ENCODE measurements at regions not wholly inside any gene's neighbourhood (a gene's known extent, or its start where the extent isn't known, plus 50 kb on each side); places are given as distances from the start of the nearest gene placed in this dataset.
"Not testable (repeated sequence)": the region's sequence is repeated elsewhere in the genome, so short reads cannot be mapped to it uniquely, and the experiment has no call there.

DNA sequence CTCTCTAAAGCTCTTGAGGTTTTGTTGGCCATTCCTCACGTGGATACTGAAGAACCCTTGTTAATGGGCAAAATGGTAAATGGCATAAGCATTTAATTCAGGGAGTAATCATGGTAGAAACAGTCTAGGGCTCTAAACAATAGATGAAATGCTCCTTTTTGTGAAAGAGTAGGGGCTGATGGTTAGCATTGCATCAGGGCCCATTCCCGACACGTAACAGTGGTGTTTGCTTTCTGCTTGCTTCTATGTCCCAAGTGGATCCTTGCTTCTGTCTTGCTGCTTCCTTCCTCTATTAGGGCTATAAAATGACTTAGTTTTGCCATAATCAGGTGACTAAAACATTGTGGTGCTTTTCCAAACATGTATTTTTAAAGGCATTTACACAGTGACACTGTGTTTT, 230.9 kb upstream of the AFF2 start:
- DNase-seq, result no peak

- DNase-seq, result no peak
Measured at GRCh38 chrX:148270499-148270898, 229.9 kb upstream of the AFF2 start.

- DNase-seq, result no peak
Measured at GRCh38 chrX:148271263-148271662, 229.2 kb upstream of the AFF2 start.

- no peak for DNase-seq
Measured at GRCh38 chrX:148281920-148282319, 218.5 kb upstream of the AFF2 start.

GRCh38 chrX:148282504-148282903, 217.9 kb upstream of the AFF2 start:
- no peak for DNase-seq

GRCh38 chrX:148284056-148284455, 216.4 kb upstream of the AFF2 start:
- DNase-seq, result no peak

DNA sequence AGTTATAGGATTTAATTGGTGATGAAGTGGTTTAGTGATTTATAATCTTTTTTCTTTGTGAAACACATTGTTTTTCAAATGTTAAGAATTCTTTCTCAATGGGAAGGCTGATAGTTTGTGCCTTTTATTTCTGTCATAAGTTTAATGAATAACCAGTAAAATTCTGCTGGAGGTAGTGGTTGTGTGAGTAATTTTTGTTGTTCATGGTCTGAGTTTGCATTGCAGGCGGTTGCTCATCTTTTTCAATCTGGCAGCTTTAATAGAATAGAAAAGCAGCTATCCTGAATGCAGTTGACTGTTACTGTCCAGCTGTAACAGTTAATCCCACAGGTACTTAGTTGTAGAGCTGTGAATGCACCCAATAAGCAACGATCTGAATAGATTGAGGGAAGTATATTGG, 215.6 kb upstream of the AFF2 start:
- no peak for DNase-seq

- DNase-seq, result no peak
Measured at GRCh38 chrX:148288451-148288850, 212.0 kb upstream of the AFF2 start.

DNA sequence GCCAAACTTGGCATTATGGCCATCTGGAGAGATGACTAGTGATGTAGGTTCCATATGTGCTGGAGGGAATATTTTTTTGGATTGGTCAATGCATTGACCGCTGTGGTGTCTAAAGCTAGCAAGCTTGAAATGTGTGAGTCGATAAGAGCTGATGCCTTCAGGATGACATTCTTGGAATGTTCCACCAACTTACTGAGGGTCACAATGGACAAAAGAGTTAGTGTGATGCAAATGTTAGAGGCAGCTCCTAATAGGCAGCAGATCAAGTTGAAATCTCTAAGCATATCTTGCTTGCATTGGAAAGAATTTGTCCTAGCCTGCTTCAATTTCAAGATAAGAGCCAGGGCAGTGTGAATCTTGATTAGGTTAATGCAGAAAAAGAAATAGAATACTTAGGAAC, 210.4 kb upstream of the AFF2 start:
- no peak for DNase-seq

DNA sequence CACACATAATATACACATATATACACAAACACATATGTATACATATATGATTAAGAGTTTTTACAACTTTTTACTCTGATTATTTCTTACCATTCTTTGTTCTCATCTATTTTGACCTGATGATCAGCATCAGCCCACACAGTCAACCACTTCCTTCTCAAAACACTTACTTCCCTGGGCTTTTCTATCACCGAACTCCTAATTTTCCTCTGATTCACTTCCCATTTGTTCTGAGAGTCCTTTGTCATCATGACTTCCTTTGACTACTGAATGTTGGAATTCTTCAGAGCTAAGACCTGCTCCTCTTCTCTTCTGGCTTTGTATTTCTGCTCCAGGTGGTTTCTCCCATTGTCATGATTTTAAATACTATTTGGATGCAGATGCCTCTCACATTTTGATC, 209.5 kb upstream of the AFF2 start:
- DNase-seq, result no peak

GRCh38 chrX:148298737-148299136, 201.7 kb upstream of the AFF2 start:
- no peak for DNase-seq

GRCh38 chrX:148305214-148305613, 195.2 kb upstream of the AFF2 start:
- not testable (repeated sequence) for DNase-seq

GRCh38 chrX:148309413-148309812, 191.0 kb upstream of the AFF2 start:
- DNase-seq, result no peak

DNA sequence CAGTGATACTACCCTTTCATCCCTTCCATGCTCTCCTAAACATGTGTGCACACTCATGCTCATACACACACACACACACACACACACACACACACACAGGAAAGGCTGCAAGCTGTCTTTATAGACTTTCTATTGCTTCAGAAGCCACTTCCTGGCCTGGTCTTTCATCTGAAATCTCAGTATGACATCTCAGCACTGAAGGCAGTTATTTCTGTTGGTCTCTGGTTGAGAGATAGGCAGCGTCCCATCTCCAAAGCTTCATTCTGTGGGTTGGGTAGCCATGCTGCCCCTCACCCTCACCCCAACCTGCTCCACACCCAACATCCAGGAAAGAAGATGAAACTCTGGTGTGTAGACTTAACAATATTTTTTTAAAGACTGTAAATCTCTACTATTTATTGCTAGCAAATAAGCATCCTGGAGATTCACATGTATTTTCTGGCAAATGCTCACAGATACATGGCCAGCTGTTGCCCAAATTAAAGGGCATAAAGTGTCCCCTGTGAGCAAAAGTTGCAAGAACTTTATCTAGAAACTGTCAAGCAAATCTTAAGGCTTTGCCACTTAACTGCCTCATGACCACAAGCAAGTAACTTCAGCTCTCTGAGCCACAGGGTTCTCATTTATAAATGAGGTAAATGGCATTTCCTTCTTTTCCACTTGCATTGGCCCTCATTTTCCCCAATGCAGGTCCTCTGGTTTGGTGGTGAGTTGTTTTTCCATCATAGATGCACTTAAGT, 189.8 kb upstream of the AFF2 start:
- no peak for DNase-seq

GRCh38 chrX:148311544-148311943, 188.9 kb upstream of the AFF2 start:
- no peak for DNase-seq

- DNase-seq, result no peak
Measured at GRCh38 chrX:148314876-148315275, 185.5 kb upstream of the AFF2 start.

DNA sequence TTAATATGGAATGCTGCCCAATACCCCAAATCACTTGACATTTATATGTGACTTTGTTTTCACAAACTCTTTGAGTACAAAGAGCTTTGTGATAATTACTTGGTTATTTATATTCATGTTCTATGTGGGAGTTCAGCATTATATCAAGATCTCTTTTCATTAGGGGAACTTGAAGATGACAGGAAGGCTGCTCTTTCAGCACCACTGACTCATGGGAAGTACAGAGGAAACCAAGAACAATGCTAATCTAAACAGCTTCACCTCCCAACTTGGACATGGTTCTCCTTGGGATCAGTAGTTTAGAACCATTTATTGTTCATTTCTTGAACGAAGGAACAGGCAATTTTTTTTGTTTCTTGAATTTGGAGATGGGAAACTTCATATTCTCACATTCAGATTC, 184.0 kb upstream of the AFF2 start:
- no peak for DNase-seq

GRCh38 chrX:148322906-148323305, 177.5 kb upstream of the AFF2 start:
- no peak for DNase-seq

GRCh38 chrX:148333989-148334388, 166.4 kb upstream of the AFF2 start:
- no peak for DNase-seq

GRCh38 chrX:148337873-148338272, 162.5 kb upstream of the AFF2 start:
- DNase-seq, result no peak

DNA sequence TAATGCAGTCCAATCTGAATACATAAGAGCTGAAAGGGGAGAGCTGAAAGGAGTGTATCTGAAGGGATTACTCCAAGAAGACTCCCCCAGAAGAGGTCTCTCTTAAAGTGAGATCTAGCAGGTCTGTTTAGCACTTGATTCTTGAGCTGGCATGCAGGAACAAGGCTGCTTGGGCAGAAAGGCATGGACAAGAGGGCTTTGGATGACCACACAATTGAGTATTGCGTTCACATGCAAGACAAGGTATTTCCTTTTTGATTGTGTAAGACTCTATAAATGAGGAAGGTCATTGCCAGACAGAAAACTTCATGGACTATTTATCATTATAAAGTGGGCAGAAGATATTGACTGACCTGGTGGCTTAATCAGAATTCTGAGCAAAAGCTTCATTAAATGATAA, 145.5 kb upstream of the AFF2 start:
- DNase-seq, result no peak

GRCh38 chrX:148361641-148362040, 138.8 kb upstream of the AFF2 start:
- DNase-seq, result no peak

- DNase-seq, result no peak
Measured at GRCh38 chrX:148363471-148364235, 136.8 kb upstream of the AFF2 start.

DNA sequence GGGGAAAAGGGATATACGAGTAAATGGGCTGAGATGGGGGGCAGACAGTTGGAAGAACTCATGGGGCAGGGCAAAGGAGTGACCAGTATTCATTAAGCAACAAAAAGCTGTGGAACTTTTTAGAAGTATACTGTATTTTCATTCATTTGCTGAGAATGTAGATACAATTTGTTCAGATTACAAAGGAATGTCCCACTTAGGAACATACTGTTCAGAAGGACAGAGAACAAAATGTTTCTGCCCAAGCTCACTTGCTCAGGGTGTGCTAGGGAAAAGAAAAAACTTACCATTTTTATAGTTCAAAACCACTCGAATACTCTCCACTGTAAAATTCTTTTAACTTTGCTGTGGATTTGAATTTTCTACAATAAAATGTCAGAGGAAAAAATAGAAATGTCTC, 135.2 kb upstream of the AFF2 start:
- no peak for DNase-seq

DNA sequence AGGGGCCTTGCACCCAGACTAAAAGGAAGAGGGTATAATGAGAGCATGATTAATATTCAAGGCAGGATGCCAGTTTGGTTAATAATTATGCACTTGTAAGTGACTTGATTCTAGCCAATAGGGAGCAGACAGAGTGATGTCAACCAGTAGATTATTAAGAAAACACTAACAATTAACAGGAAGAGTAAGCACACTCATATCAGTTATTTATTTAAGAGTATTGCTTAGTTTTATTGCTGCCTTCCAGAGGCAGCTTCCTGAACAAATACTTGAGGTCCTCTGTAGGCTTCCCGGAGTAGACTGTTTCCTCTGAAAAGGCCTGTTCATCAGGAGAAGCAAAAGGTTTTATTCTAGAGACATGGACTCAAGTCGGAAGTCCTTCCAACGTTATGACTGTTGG, 129.1 kb upstream of the AFF2 start:
- no peak for DNase-seq

Data from NCI-H2171 (cell line).